LoVo (cell line): ENCODE measurements at regions not wholly inside any gene's neighbourhood (a gene's known extent, or its start where the extent isn't known, plus 50 kb on each side); places are given as distances from the start of the nearest gene placed in this dataset.
"Not testable (repeated sequence)": the region's sequence is repeated elsewhere in the genome, so short reads cannot be mapped to it uniquely, and the experiment has no call there.

Experiments
- DNase-seq: peaks from one replicate; pipeline ENCODE4 v3.0.0-alpha.2; 2016; ENCODE audit warnings: low spot score

GRCh38 chr12:84495711-84496110 lies 416.9 kb downstream of the SLC6A15 start:
- DNase-seq = no peak

GRCh38 chr12:84492351-84492883 lies 420.2 kb downstream of the SLC6A15 start:
- peak; percentile 9 for DNase-seq

- DNase-seq = no peak
Measured at GRCh38 chr12:84484798-84485197, 427.8 kb downstream of the SLC6A15 start.

- no peak for DNase-seq
Measured at GRCh38 chr12:84480803-84481202, 431.8 kb downstream of the SLC6A15 start.

GRCh38 chr12:84470361-84470760 lies 442.2 kb downstream of the SLC6A15 start:
- no peak for DNase-seq

- no peak for DNase-seq
Measured at GRCh38 chr12:84464616-84465015, 448.0 kb downstream of the SLC6A15 start.

GRCh38 chr12:84463741-84464495 lies 448.7 kb downstream of the SLC6A15 start:
- no peak for DNase-seq

GRCh38 chr12:84455598-84455997 lies 457.0 kb downstream of the SLC6A15 start:
- no peak for DNase-seq

GRCh38 chr12:84446478-84446877 lies 466.1 kb downstream of the SLC6A15 start:
- not testable (repeated sequence) for DNase-seq

GRCh38 chr12:84436134-84436533 lies 476.5 kb downstream of the SLC6A15 start:
- DNase-seq = no peak

- DNase-seq = no peak
Measured at GRCh38 chr12:84435682-84436081, 476.9 kb downstream of the SLC6A15 start.

GRCh38 chr12:84422340-84422739 lies 490.3 kb downstream of the SLC6A15 start:
- DNase-seq = no peak

GRCh38 chr12:84421103-84421502 lies 491.5 kb downstream of the SLC6A15 start:
- DNase-seq = no peak

- no peak for DNase-seq
Measured at GRCh38 chr12:84416626-84417025, 496.0 kb downstream of the SLC6A15 start.

- no peak for DNase-seq
Measured at GRCh38 chr12:84415946-84416345, 496.7 kb downstream of the SLC6A15 start.

GRCh38 chr12:84413656-84414055 lies 498.9 kb downstream of the SLC6A15 start:
- no peak for DNase-seq

GRCh38 chr12:84412226-84412625 lies 500.4 kb downstream of the SLC6A15 start:
- DNase-seq = no peak

GRCh38 chr12:84411031-84411430 lies 501.6 kb downstream of the SLC6A15 start:
- no peak for DNase-seq

- no peak for DNase-seq
Measured at GRCh38 chr12:84408936-84409335, 503.7 kb downstream of the SLC6A15 start.

- not testable (repeated sequence) for DNase-seq
Measured at GRCh38 chr12:84406720-84407119, 505.9 kb downstream of the SLC6A15 start.

- no peak for DNase-seq
Measured at GRCh38 chr12:84397846-84398245, 514.8 kb downstream of the SLC6A15 start.

GRCh38 chr12:84397263-84397662 lies 515.3 kb downstream of the SLC6A15 start:
- DNase-seq = no peak

- DNase-seq = not testable (repeated sequence)
Measured at GRCh38 chr12:84391176-84391575, 521.4 kb downstream of the SLC6A15 start.

GRCh38 chr12:84384384-84384783 lies 528.2 kb downstream of the SLC6A15 start:
- no peak for DNase-seq
